B cell (primary cell): ENCODE measurements at regions not wholly inside any gene's neighbourhood (a gene's known extent, or its start where the extent isn't known, plus 50 kb on each side); places are given as distances from the start of the nearest gene placed in this dataset.

Experiments
- ATAC-seq: fragments of 200-7000 bp; cut with Tn5 transposase; one replicate; pipeline ENCODE4 v1.10.0; 2021; ENCODE audit warnings: low read depth, mild to moderate bottlenecking, moderate number of reproducible peaks, moderate library complexity
- CTCF ChIA-PET: fragments of 350-600 bp; sonication (Branson Sonifier 250); formaldehyde crosslinking; loops from one replicate; lab custom pipeline; 2021; ENCODE audit warnings: antibody characterized with exemption, inconsistent platforms; lab: Charles Lee
- POLR2A ChIA-PET: fragments of 350-600 bp; sonication (Branson Sonifier 250); formaldehyde crosslinking; loops from one replicate; lab custom pipeline; 2021; ENCODE audit warnings: antibody characterized with exemption; lab: Charles Lee
- DNase-seq: peaks from one replicate; pipeline ENCODE4 v3.0.0; 2013
- H2AFZ ChIP-seq: 2 replicates; pipeline ENCODE4 v1.6.1; 2012; ENCODE audit warnings: mild to moderate bottlenecking, low read depth, low read length; ENCODE audit not compliant: insufficient read depth, poor library complexity, severe bottlenecking
- H3K27ac ChIP-seq, 2 donors: 1 replicate in 1 of 2; 2 replicates in 1 of 2; pipeline ENCODE4 v1.5.1; 2012 to 2013; ENCODE audit warnings: low read length in 2 of 2, mild to moderate bottlenecking in 2 of 2, moderate library complexity in 1 of 2
- H3K27me3 ChIP-seq, 4 experiments: fragments of 200-600 bp in 1 of 4; sonication (generic) in 1 of 4; replicated peaks in 1 of 4; 1 replicate in 2 of 4; 2 replicates in 2 of 4; pipeline versions ENCODE4 v1.6.1 to v1.7.0; 2013 to 2016; ENCODE audit warnings: low read length in 3 of 4, mild to moderate bottlenecking in 2 of 4, mixed read lengths in 1 of 4, moderate library complexity in 1 of 4; ENCODE audit not compliant: insufficient read depth in 4 of 4, control insufficient read depth in 3 of 4; ENCODE audit errors: control extremely low read depth in 1 of 4
- H3K36me3 ChIP-seq, 2 experiments: replicated peaks in 1 of 2; 1 replicate in 1 of 2; 2 replicates in 1 of 2; pipeline versions ENCODE4 v1.6.1 to v1.7.1; 2013; ENCODE audit warnings: low read length in 1 of 2; ENCODE audit not compliant: insufficient read depth in 2 of 2, control insufficient read depth in 1 of 2; ENCODE audit errors: control extremely low read depth in 1 of 2, extremely low read depth in 1 of 2
- H3K4me1 ChIP-seq, 2 donors: fragments of 200-600 bp in 1 of 2; sonication (generic) in 1 of 2; 1 replicate in 1 of 2; 2 replicates in 1 of 2; pipeline versions ENCODE4 v1.5.1 to v1.6.1; 2013 to 2017; ENCODE audit warnings: low read length in 2 of 2; ENCODE audit not compliant: control insufficient read depth in 2 of 2, insufficient read depth in 2 of 2
- H3K4me2 ChIP-seq: replicated peaks from 2 replicates; pipeline ENCODE3; 2012; ENCODE audit warnings: mild to moderate bottlenecking, low read depth, low read length; ENCODE audit not compliant: poor library complexity, severe bottlenecking
- H3K4me3 ChIP-seq, 5 experiments: fragments of 200-600 bp in 1 of 5; sonication (generic) in 1 of 5; 1 replicate in 3 of 5; 2 replicates in 2 of 5; pipeline versions ENCODE4 v1.5.1 to v1.7.0; 2011 to 2016; ENCODE audit warnings: low read length in 4 of 5, mild to moderate bottlenecking in 4 of 5, low read depth in 2 of 5, control low read depth in 1 of 5, moderate library complexity in 1 of 5; ENCODE audit not compliant: insufficient read depth in 1 of 5; ENCODE audit errors: control extremely low read depth in 1 of 5, extremely low read depth in 1 of 5
- H3K79me2 ChIP-seq: fragments of 200-600 bp; sonication (generic); one replicate; pipeline ENCODE4 v1.6.0; 2016; ENCODE audit warnings: low read length; ENCODE audit not compliant: control insufficient read depth, insufficient read depth
- H3K9ac ChIP-seq: fragments of 200-600 bp; sonication (generic); 2 replicates; pipeline ENCODE4 v1.6.1; 2017; ENCODE audit warnings: mild to moderate bottlenecking, low read length, moderate library complexity
- H3K9me3 ChIP-seq, 3 donors: one replicate each; pipeline versions ENCODE4 v1.6.1 to v1.7.1; 2013; ENCODE audit warnings: low read length in 2 of 3; ENCODE audit not compliant: control insufficient read depth in 2 of 3, insufficient read depth in 1 of 3; ENCODE audit errors: control extremely low read depth in 1 of 3
- H4K20me1 ChIP-seq: 2 replicates; pipeline ENCODE4 v1.6.0; 2012; ENCODE audit warnings: mild to moderate bottlenecking, low read length; ENCODE audit not compliant: insufficient read depth, control insufficient read depth, poor library complexity, severe bottlenecking
- H3K27ac Mint-ChIP-seq: one replicate; pipeline ENCODE4 v1.8.0; 2021; ENCODE audit warnings: mixed read lengths
- H3K27me3 Mint-ChIP-seq: one replicate; pipeline ENCODE4 v1.8.0; 2021; ENCODE audit warnings: mixed read lengths
- H3K4me1 Mint-ChIP-seq: one replicate; pipeline ENCODE4 v1.8.0; 2021; ENCODE audit warnings: mixed read lengths
- H3K4me3 Mint-ChIP-seq: one replicate; pipeline ENCODE4 v1.8.0; 2021; ENCODE audit warnings: mixed read lengths
- H3K9me3 Mint-ChIP-seq: one replicate; pipeline ENCODE4 v1.8.0; 2022; ENCODE audit warnings: mixed read lengths; ENCODE audit not compliant: insufficient read depth
- CTCF ChIP-seq: fragments of 200-600 bp; IDR thresholded peaks from one replicate; pipeline ENCODE4 v1.8.0; 2022; ENCODE audit warnings: antibody characterized with exemption, mild to moderate bottlenecking
- EZH2 ChIP-seq: IDR thresholded peaks from 2 replicates; pipeline ENCODE4 v1.6.1; 2012; ENCODE audit warnings: borderline replicate concordance, low read depth, mild to moderate bottlenecking, moderate library complexity, low read length; ENCODE audit not compliant: insufficient read depth, poor library complexity, severe bottlenecking
- WGBS: methylation state at CpG from one replicate; pipeline ENCODE4 v1.1.5; 2013; ENCODE audit warnings: missing lambda C conversion rate; ENCODE audit not compliant: insufficient coverage; 5-methylcytosine and 5-hydroxymethylcytosine counted together
- intact Hi-C: fragments of 100-400 bp; cut with micrococcal nuclease; formaldehyde crosslinking; loops from one replicate; pipeline ENCODE4 v1.10.0; 2022

GRCh38 chr6:169372589-169372988, 118.9 kb upstream of the THBS2 start:
- Histone ChIP-seq H3K4me1 (no peaks in the 10 kb centered on the region), H3K4me2 (no peak overlapping the region), H3K27me3 (no peaks in the 10 kb centered on the region), H3K9ac (no peak overlapping the region), H2AFZ (no peak overlapping the region), H3K36me3 (no peaks in the 10 kb centered on the region), H3K9me3 (peaks cover 0 to 27% (median 2%) of the 10 kb centered on the region in 3 donors), H3K79me2 (no peaks in the 10 kb centered on the region), H3K27ac (no peak overlapping the region), H4K20me1 (no peaks in the 10 kb centered on the region), H3K4me3 (no peak overlapping the region)
- Mint-ChIP-seq H3K4me1 (no peaks in the 10 kb centered on the region), H3K27me3 (no peaks in the 10 kb centered on the region), H3K27ac (no peak overlapping the region), H3K9me3 (peaks cover 11% of the 10 kb centered on the region), H3K4me3 (no peak overlapping the region)
- ChIA-PET POLR2A (no interaction called here), CTCF (no interaction called here)
- intact Hi-C loops, result no loop called here
- TF ChIP-seq CTCF (no peak), EZH2 (no peak)
- 97% methylated on average over 4 of the region's 5 CpGs for WGBS
- ATAC-seq (no peak), DNase-seq (no peak)

- H3K4me3 ChIP-seq, result no peak overlapping the region
- H3K79me2 ChIP-seq, result no peaks in the 10 kb centered on the region
- no peak overlapping the region for H3K4me2 ChIP-seq
- no peak overlapping the region for H3K27ac ChIP-seq
- no peaks in the 10 kb centered on the region for H3K27me3 ChIP-seq
- Mint-ChIP-seq H3K9me3 (peaks cover 9% of the 10 kb centered on the region), H3K27me3 (no peaks in the 10 kb centered on the region), H3K4me1 (no peaks in the 10 kb centered on the region), H3K4me3 (no peak overlapping the region), H3K27ac (peak overlapping the region; percentile 37)
- H3K36me3 ChIP-seq, result no peaks in the 10 kb centered on the region
- peaks cover 0 to 27% (median 2%) of the 10 kb centered on the region in 3 donors for H3K9me3 ChIP-seq
- no peaks in the 10 kb centered on the region for H3K4me1 ChIP-seq
- H4K20me1 ChIP-seq, result no peaks in the 10 kb centered on the region
- 96% methylated on average over 9 of the region's 12 CpGs for WGBS
- intact Hi-C loops, result no loop called here
- no peak overlapping the region for H3K9ac ChIP-seq
- H2AFZ ChIP-seq, result no peak overlapping the region
- TF ChIP-seq CTCF (no peak), EZH2 (no peak)
- DNase-seq (no peak), ATAC-seq (no peak)
- ChIA-PET POLR2A (no interaction called here), CTCF (no interaction called here)
Measured at GRCh38 chr6:169371344-169372127, 117.9 kb upstream of the THBS2 start.
